IPS-15b (cell line): ENCODE measurements at regions not wholly inside any gene's neighbourhood (a gene's known extent, or its start where the extent isn't known, plus 50 kb on each side); places are given as distances from the start of the nearest gene placed in this dataset.

Source experiments
- H3K27me3 ChIP-seq: one replicate; pipeline ENCODE4 v1.6.1; 2013; ENCODE audit warnings: low read length; ENCODE audit not compliant: control insufficient read depth, insufficient read depth
- H3K36me3 ChIP-seq: one replicate; pipeline ENCODE4 v1.6.1; 2013; ENCODE audit warnings: low read length; ENCODE audit not compliant: control insufficient read depth, insufficient read depth
- H3K4me1 ChIP-seq: one replicate; pipeline ENCODE4 v1.6.1; 2013; ENCODE audit warnings: mild to moderate bottlenecking, low read length; ENCODE audit not compliant: control insufficient read depth, insufficient read depth
- H3K4me3 ChIP-seq: one replicate; pipeline ENCODE4 v1.5.1; 2013; ENCODE audit warnings: low read depth, low read length
- H3K9ac ChIP-seq: one replicate; pipeline ENCODE4 v1.6.1; 2013; ENCODE audit warnings: low read depth, mild to moderate bottlenecking, low read length
- H3K9me3 ChIP-seq: one replicate; pipeline ENCODE4 v1.6.1; 2013; ENCODE audit warnings: mild to moderate bottlenecking, low read length; ENCODE audit not compliant: control insufficient read depth, insufficient read depth

GRCh38 chr4:38499101-38499500 is 164.9 kb upstream of the KLF3 start:
- Histone ChIP-seq H3K9me3 (no peaks in the 10 kb centered on the region), H3K27me3 (no peaks in the 10 kb centered on the region), H3K4me1 (peaks cover 3% of the 10 kb centered on the region), H3K36me3 (no peaks in the 10 kb centered on the region), H3K9ac (no peak overlapping the region), H3K4me3 (no peak overlapping the region)

DNA sequence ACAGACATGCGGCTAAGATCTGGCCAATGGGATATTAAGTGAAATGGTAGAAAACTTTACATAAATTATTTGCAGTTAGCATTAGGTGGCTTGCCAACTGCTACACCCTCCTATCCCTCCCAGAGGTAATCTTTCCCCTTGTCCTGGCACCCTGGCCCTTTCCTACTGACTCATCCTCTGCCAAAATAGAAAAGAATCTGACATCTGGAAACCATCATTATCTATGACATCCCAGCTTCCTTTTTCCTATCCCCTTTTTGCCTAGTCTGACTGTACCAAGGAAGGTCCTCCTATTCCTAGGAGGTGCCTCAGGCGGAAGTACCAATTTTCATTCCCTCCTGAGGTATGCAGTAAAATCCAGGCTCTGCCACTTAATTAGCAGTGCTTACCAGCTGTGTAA is 163.6 kb upstream of the KLF3 start:
- Histone ChIP-seq H3K4me1 (no peaks in the 10 kb centered on the region), H3K36me3 (no peaks in the 10 kb centered on the region), H3K9me3 (no peaks in the 10 kb centered on the region), H3K4me3 (no peak overlapping the region), H3K9ac (no peak overlapping the region), H3K27me3 (no peaks in the 10 kb centered on the region)

DNA sequence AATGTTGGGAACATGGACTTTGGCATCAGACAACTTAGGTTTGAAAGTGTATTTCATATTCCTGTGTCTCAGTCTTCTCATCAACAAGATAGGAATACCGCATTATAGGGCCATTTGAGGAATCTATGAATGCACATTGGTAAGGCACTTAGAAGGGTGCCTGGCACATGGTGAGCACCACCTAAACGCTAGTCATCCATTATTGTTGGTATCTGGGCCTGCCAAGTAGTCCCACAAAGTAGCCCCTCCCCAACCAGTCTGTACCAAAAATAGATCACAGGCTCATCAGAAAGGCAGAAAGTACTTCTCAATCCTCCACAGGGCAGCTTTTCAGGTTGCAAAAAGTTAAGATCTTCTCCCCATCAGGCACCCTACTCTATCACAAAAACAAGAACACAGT is 162.3 kb upstream of the KLF3 start:
- Histone ChIP-seq H3K4me1 (no peaks in the 10 kb centered on the region), H3K27me3 (no peaks in the 10 kb centered on the region), H3K4me3 (no peak overlapping the region), H3K9ac (no peak overlapping the region), H3K9me3 (no peaks in the 10 kb centered on the region), H3K36me3 (no peaks in the 10 kb centered on the region)

GRCh38 chr4:38503689-38504395 is 160.2 kb upstream of the KLF3 start:
- Histone ChIP-seq H3K36me3 (no peaks in the 10 kb centered on the region), H3K4me1 (no peaks in the 10 kb centered on the region), H3K4me3 (no peak overlapping the region), H3K9me3 (no peaks in the 10 kb centered on the region), H3K9ac (no peak overlapping the region), H3K27me3 (no peaks in the 10 kb centered on the region)

DNA sequence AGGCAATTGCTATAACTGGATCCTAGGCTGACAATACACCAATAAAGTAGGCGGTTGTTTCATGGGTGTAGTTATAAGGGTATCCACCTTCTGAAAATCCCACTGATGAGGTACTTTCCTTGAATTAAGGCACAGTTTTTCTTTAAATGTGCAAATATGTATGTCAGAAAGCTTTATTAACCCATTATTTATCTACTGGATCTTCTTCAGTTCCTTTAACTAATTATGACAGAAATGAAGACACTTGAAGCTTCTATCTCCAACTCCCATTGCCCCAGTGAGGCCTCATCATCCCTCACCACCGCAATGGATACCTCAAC is 159.6 kb upstream of the KLF3 start:
- no peaks in the 10 kb centered on the region for H3K27me3 ChIP-seq
- H3K4me3 ChIP-seq: no peak overlapping the region
- no peaks in the 10 kb centered on the region for H3K36me3 ChIP-seq
- no peaks in the 10 kb centered on the region for H3K4me1 ChIP-seq
- H3K9ac ChIP-seq: no peak overlapping the region
- no peaks in the 10 kb centered on the region for H3K9me3 ChIP-seq

- no peaks in the 10 kb centered on the region for H3K27me3 ChIP-seq
- H3K36me3 ChIP-seq: no peaks in the 10 kb centered on the region
Observed at GRCh38 chr4:38509551-38509950, 154.4 kb upstream of the KLF3 start.

GRCh38 chr4:38510201-38510600 is 153.8 kb upstream of the KLF3 start:
- no peaks in the 10 kb centered on the region for H3K27me3 ChIP-seq
- H3K9ac ChIP-seq: no peak overlapping the region

More at GRCh38 chr4:38509551-38509950, 154.4 kb upstream of the KLF3 start:
- H3K9ac ChIP-seq: no peak overlapping the region
- no peak overlapping the region for H3K4me3 ChIP-seq
- H3K4me1 ChIP-seq: peaks cover 9% of the 10 kb centered on the region
- H3K9me3 ChIP-seq: no peaks in the 10 kb centered on the region

DNA sequence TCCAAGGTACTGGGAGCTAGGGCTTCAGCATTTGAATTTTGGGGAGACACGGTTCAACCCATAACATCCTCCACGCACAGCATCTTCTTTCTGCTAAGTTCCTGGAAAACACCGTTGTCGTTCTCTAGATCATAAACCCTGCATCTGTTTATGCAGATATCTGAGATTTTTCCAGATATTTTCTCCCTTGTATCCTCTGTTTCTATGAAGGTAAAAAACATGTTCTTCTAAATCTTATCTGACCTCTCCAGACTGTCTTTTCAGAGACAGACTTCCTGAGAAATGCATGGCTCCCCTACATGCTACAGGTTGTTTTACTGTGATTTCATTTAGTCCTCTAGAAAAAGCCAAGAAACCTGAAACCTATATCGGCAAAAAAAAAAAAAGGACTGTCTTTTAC is 152.3 kb upstream of the KLF3 start:
- Histone ChIP-seq H3K36me3 (no peaks in the 10 kb centered on the region), H3K27me3 (no peaks in the 10 kb centered on the region), H3K9me3 (no peaks in the 10 kb centered on the region)

More at GRCh38 chr4:38510201-38510600, 153.8 kb upstream of the KLF3 start:
- no peaks in the 10 kb centered on the region for H3K9me3 ChIP-seq
- peaks cover 9% of the 10 kb centered on the region for H3K4me1 ChIP-seq
- no peak overlapping the region for H3K4me3 ChIP-seq
- H3K36me3 ChIP-seq: no peaks in the 10 kb centered on the region

DNA sequence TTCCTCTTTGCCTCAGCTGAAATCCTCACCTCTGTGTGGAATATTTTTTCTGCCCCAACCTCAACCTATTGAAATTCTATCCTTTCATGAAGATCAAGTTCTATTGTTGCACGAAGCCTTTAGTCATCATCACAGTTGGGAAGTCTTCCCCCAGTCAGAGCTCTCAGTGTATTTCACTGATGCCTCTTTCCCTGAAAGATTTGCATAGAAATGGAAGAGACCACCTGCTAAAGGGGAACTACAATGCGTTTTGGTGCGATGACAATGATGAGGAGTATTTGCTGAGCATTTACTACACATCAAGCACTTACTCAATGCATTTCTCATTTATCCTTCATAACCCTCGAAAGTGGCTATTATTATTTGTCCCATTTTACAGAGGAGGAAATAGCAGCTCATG is 151.2 kb upstream of the KLF3 start:
- peaks cover 9% of the 10 kb centered on the region for H3K4me1 ChIP-seq
- H3K36me3 ChIP-seq: no peaks in the 10 kb centered on the region
- no peaks in the 10 kb centered on the region for H3K9me3 ChIP-seq
- no peak overlapping the region for H3K4me3 ChIP-seq
- H3K9ac ChIP-seq: no peak overlapping the region
- H3K27me3 ChIP-seq: no peaks in the 10 kb centered on the region

More for the DNA sequence above, 152.3 kb upstream of the KLF3 start:
- Histone ChIP-seq H3K4me1 (peaks cover 9% of the 10 kb centered on the region), H3K4me3 (no peak overlapping the region), H3K9ac (no peak overlapping the region)

DNA sequence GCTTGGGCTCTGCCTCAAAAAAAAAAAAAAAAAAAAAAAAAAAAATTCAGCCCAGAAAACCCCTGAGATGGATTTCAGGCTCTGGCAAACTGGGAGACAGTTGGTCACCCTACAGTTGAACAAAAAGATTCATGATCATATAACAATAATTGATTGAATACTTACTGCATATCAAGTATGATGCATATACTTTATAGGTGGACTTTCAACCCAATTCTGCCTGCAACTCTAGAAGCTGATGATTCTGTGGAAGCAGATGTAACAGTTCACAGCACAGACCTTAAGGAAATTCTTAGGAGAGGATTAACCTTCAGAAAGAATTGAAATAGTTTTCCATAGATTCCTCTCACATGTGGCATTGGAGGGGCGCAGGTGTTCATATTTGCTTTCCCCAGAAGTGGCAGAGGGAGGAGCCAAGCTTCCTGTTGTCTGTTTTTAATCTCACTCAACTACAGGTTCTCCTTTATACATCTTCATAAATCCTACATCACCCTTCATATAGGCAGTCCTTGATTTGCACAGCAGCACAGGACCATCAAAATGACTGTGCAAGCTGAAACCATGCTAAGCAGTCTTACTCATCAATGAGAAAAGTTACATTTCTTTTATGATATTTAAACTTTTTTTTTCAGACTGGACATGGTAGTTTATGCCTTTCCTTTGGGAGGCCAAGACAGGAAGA is 149.4 kb upstream of the KLF3 start:
- Histone ChIP-seq H3K27me3 (no peaks in the 10 kb centered on the region), H3K36me3 (no peaks in the 10 kb centered on the region), H3K9me3 (no peaks in the 10 kb centered on the region), H3K9ac (no peak overlapping the region), H3K4me3 (no peak overlapping the region), H3K4me1 (peaks cover 9% of the 10 kb centered on the region)

GRCh38 chr4:38516190-38516589 is 147.8 kb upstream of the KLF3 start:
- Histone ChIP-seq H3K4me1 (peaks cover 9% of the 10 kb centered on the region), H3K4me3 (no peak overlapping the region), H3K9ac (no peak overlapping the region), H3K36me3 (no peaks in the 10 kb centered on the region), H3K9me3 (peaks cover 5% of the 10 kb centered on the region), H3K27me3 (no peaks in the 10 kb centered on the region)

DNA sequence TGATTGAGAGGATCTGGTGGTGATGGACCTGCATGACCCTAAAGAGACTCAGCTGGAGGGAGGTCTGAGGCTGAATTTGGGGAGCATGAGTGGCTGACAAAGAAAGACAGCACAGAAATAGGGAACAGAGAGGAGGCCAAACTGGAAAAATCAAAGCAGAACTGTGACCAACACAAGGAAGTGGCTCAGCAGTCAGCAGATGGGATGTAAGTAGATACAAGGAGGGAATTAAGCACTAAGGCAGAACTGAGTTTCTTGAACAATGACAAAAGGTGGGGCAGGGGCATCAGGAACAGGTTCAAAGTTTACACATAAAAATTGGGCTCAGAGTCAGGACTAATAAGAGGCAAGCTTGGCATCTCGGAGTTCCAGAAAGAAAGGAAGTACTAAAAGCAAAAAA is 144.3 kb upstream of the KLF3 start:
- Histone ChIP-seq H3K27me3 (no peaks in the 10 kb centered on the region), H3K9me3 (peaks cover 5% of the 10 kb centered on the region), H3K4me1 (no peaks in the 10 kb centered on the region), H3K36me3 (no peaks in the 10 kb centered on the region), H3K9ac (no peak overlapping the region), H3K4me3 (no peak overlapping the region)
